GM12873 (cell line): ENCODE measurements at regions not wholly inside any gene's neighbourhood (a gene's known extent, or its start where the extent isn't known, plus 50 kb on each side); places are given as distances from the start of the nearest gene placed in this dataset.

Experiments used
- CTCF ChIP-seq: IDR thresholded peaks from 2 replicates; pipeline ENCODE4 v1.5.1; 2012; ENCODE audit warnings: low read depth, mild to moderate bottlenecking, moderate library complexity, low read length, control low read depth; ENCODE audit not compliant: insufficient read depth; ENCODE audit errors: missing control alignments

GRCh38 chr7:97454636-97455035 lies 277.2 kb upstream of the TAC1 start:
- TF ChIP-seq CTCF = no peak

GRCh38 chr7:97457054-97457453 lies 274.8 kb upstream of the TAC1 start:
- no peak for TF ChIP-seq CTCF

GRCh38 chr7:97460433-97460832 lies 271.5 kb upstream of the TAC1 start:
- TF ChIP-seq CTCF = no peak

- no peak for TF ChIP-seq CTCF
Measured at GRCh38 chr7:97461596-97461995, 270.3 kb upstream of the TAC1 start.

GRCh38 chr7:97466071-97466470 lies 265.8 kb upstream of the TAC1 start:
- no peak for TF ChIP-seq CTCF

- TF ChIP-seq CTCF = no peak
Measured at GRCh38 chr7:97466999-97467740, 264.7 kb upstream of the TAC1 start.

GRCh38 chr7:97468493-97468892 lies 263.4 kb upstream of the TAC1 start:
- TF ChIP-seq CTCF = no peak
